Natural killer cell treated with Interleukin-12 subunit alpha and Interleukin-12 subunit beta and Interleukin-15 and Interleukin-18, amount 100 ng/mL, for 72 hours (primary cell): ENCODE measurements at regions not wholly inside any gene's neighbourhood (a gene's known extent, or its start where the extent isn't known, plus 50 kb on each side); places are given as distances from the start of the nearest gene placed in this dataset.

ENCODE experiments used
- ATAC-seq, 2 donors: fragments of 150-1000 bp; cut with Tn5 transposase in 1 of 2; sonication (Bioruptor Pico), chemical (Tn5 transposase) in 1 of 2; 2 replicates each; pipeline ENCODE4 v1.10.0; 2021
- DNase-seq: peaks from one replicate; pipeline ENCODE4 v3.0.0; 2022; ENCODE audit warnings: low spot score
- H3K27ac Mint-ChIP-seq, 2 donors: 1 replicate in 1 of 2; 2 replicates in 1 of 2; pipeline ENCODE4 v1.8.0; 2022; ENCODE audit warnings: mixed read lengths in 2 of 2, mild to moderate bottlenecking in 1 of 2, moderate library complexity in 1 of 2
- H3K27me3 Mint-ChIP-seq, 2 donors: 1 replicate in 1 of 2; 2 replicates in 1 of 2; pipeline ENCODE4 v1.8.0; 2022; ENCODE audit warnings: mixed read lengths in 2 of 2
- H3K36me3 Mint-ChIP-seq: one replicate; pipeline ENCODE4 v1.8.0; 2022; ENCODE audit warnings: mixed read lengths
- H3K4me1 Mint-ChIP-seq, 2 donors: 1 replicate in 1 of 2; 2 replicates in 1 of 2; pipeline ENCODE4 v1.8.0; 2022; ENCODE audit warnings: low read depth in 2 of 2, mixed read lengths in 2 of 2, mild to moderate bottlenecking in 1 of 2
- H3K4me3 Mint-ChIP-seq: one replicate; pipeline ENCODE4 v1.8.0; 2022; ENCODE audit warnings: mixed read lengths
- H3K9me3 Mint-ChIP-seq: 2 replicates; pipeline ENCODE4 v1.8.0; 2022; ENCODE audit warnings: mixed read lengths

DNA sequence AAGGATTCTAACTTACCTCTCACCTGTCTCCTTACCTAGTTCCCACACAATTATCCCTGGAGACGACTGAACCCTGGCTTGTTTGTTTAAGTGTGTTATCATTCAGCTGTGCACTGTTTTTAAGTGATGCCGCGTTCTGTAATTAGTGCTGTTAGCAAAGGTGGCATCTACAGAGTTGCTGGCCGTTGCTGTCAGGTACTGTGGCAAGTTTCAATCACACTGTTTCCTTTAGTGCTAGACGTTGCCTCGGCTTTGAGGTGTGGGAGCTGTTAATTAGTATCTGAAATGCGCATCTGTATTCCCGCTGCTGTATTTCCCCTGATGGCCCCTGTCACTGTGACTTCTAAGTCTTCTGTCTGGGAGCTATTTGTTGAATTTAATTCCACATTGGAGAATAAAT is 193.8 kb upstream of the GAS1 start:
- Mint-ChIP-seq H3K4me3 (no peak overlapping the region), H3K4me1 (no peaks in the 10 kb centered on the region), H3K27ac (no peak overlapping the region), H3K36me3 (no peaks in the 10 kb centered on the region), H3K9me3 (no peaks in the 10 kb centered on the region), H3K27me3 (peaks cover 22 to 52% of the 10 kb centered on the region in 2 donors)
- DNase-seq (no peak), ATAC-seq (no peak)

DNA sequence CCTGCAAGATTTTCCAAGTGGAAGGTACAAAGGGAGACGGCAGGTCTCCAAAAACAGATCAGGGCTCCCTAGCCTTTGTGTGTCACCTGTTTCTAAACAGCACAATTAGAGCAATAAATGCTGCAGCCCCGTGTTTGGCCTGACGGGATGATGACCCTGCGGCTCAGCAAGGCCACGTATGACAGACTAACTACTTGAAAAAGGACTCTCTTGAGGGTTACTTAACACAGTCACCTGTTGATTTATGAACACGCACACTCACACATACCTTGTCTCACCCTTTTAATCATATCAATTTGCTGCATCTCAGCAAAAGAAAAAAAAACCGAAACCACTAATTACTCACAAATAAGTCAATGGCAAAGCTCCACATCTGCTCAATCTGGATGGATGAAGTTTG is 199.6 kb upstream of the GAS1 start:
- ATAC-seq (no peak), DNase-seq (no peak)
- Mint-ChIP-seq H3K4me1 (peaks cover 4 to 5% of the 10 kb centered on the region in 2 donors), H3K27me3 (peaks cover 45 to 60% of the 10 kb centered on the region in 2 donors), H3K27ac (no peak overlapping the region), H3K4me3 (no peak overlapping the region), H3K9me3 (no peaks in the 10 kb centered on the region), H3K36me3 (no peaks in the 10 kb centered on the region)

DNA sequence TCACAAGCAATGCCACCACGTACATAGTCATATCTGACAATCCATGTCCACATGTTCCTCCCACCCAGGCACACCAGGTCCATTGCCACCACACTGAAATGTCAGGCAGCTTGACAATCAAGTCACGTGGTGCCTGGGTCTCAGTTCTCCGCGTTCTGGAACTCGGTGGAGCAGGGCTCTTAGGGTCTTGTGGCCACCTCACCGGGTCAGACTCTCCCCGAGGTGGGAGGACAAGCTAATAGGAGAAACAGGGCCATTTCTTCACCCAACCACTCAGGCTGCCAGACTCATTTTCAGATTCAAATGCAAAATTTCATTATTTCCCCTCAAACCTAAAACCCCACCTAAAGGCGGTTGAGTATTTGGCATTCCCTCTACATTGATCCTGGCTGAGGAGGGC is 200.5 kb upstream of the GAS1 start:
- no peak overlapping the region for H3K27ac Mint-ChIP-seq
- ATAC-seq (no peak), DNase-seq (no peak)
- H3K36me3 Mint-ChIP-seq, result no peaks in the 10 kb centered on the region
- peaks cover 4 to 5% of the 10 kb centered on the region in 2 donors for H3K4me1 Mint-ChIP-seq
- no peak overlapping the region for H3K4me3 Mint-ChIP-seq
- no peaks in the 10 kb centered on the region for H3K9me3 Mint-ChIP-seq
- peaks cover 44 to 60% of the 10 kb centered on the region in 2 donors for H3K27me3 Mint-ChIP-seq

DNA sequence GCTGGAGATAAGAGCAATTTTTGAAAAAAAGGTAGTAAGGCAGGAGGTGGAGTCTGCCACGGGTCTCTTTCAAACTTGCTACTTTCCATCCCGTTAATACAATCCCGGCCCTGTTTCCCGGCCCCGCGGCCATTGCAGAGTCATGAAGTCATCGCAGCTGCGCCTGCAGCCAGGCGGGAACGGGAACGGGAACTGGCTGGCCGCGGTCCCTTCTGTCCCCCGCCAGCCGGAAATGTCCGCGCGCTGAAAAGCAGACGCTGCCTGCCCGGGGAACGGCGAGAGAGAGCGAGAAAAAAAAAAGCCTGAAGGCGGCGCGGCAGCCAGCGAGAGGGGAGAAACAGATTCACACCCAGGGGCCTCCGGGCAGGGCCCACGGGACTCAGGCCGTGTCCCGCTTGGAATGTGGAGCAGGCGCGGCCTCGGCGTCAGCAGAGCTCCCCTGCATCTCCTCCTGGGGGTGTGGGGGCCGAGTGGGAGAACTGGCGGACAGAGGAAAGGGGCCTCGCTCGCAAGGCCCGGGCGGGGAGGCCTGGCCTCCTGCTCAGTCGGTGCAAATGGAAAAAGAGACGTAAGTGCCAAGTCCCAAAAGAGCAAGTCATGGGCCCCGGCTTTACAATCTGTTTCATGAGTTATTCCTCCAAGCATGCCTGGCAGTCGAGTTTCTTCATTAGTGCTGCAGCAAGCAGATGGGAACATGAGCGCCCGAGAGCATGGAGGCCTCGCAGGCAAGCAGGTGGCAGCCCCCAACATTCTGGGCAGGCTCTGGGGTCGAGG is 201.2 kb upstream of the GAS1 start:
- ATAC-seq, result no peak
- Mint-ChIP-seq H3K4me3 (peak overlapping the region; percentile 78), H3K4me1 (peaks cover 4 to 5% of the 10 kb centered on the region in 2 donors), H3K9me3 (no peaks in the 10 kb centered on the region), H3K27me3 (peaks cover 44 to 62% of the 10 kb centered on the region in 2 donors), H3K36me3 (no peaks in the 10 kb centered on the region), H3K27ac (peak overlapping the region in 1 of 2 donors; percentile 65)
- DNase-seq, result no peak

DNA sequence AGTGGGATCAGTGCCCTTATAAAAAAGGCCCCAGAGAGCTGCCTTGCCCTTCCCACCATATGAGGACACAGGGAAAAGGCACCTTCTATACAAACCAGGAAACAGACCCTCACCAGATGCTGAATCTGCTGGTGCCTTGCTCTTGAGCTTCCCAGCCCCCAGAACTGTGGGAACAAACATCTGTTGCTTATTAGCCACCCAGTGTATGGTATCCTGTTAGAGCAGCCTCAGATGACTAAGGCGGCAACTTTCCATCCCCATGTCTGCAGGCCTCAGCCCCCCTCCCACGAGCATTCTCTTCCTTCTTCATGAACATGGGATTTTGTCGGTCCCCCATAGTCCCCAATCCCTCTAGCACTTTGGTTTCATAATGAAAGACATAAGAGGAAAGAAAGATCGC is 202.5 kb upstream of the GAS1 start:
- Mint-ChIP-seq H3K4me3 (no peak overlapping the region), H3K4me1 (peaks cover 4 to 5% of the 10 kb centered on the region in 2 donors), H3K27ac (no peak overlapping the region), H3K9me3 (no peaks in the 10 kb centered on the region), H3K27me3 (peaks cover 46 to 68% of the 10 kb centered on the region in 2 donors), H3K36me3 (no peaks in the 10 kb centered on the region)
- no peak for ATAC-seq
- no peak for DNase-seq

DNA sequence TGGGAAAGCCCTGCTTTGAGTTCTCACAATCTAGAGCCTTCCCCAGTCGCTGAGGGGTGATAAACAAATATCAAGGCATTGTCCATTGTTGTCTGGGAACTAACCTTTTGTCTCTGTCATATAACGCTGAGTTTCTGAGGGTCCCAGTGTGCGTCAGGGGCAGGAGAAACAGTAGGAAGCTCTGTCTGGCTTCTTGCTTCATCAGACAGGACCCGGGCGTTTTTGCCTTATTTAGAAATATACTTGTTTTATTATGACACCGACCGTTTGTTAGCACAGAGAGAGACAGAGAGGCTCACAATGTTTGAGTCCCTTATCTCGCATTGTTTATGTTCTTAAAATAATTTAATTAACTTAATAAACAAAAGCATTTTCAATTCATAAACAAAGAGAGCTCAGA is 204.9 kb upstream of the GAS1 start:
- peaks cover 49 to 69% of the 10 kb centered on the region in 2 donors for H3K27me3 Mint-ChIP-seq
- no peaks in the 10 kb centered on the region for H3K36me3 Mint-ChIP-seq
- no peak overlapping the region for H3K27ac Mint-ChIP-seq
- no peak for ATAC-seq
- H3K9me3 Mint-ChIP-seq, result no peaks in the 10 kb centered on the region
- no peak overlapping the region for H3K4me3 Mint-ChIP-seq
- DNase-seq, result no peak
- peaks cover 4 to 5% of the 10 kb centered on the region in 2 donors for H3K4me1 Mint-ChIP-seq

DNA sequence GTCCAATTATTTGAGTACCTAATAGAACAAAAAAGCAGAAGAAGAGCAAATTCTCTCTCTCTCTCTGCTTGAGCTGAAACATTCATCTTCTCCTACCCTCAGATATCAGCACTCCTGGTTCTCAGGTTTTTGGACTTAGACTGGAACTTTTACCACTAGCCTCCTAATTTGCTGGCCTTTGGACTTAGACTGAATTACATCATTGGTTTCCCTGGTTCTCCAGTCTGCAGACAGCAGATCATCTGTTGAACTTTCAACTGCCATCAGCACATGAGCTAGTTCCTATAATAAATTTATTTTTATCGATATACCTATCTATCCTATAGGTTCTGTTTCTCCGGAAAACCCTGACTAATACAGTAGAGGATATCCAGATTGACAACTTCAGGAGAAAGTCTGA is 208.9 kb upstream of the GAS1 start:
- peaks cover 34 to 53% of the 10 kb centered on the region in 2 donors for H3K27me3 Mint-ChIP-seq
- DNase-seq, result no peak
- H3K36me3 Mint-ChIP-seq, result no peaks in the 10 kb centered on the region
- H3K4me1 Mint-ChIP-seq, result no peaks in the 10 kb centered on the region
- H3K27ac Mint-ChIP-seq, result no peak overlapping the region
- no peak for ATAC-seq
- no peak overlapping the region for H3K4me3 Mint-ChIP-seq
- H3K9me3 Mint-ChIP-seq, result no peaks in the 10 kb centered on the region

DNA sequence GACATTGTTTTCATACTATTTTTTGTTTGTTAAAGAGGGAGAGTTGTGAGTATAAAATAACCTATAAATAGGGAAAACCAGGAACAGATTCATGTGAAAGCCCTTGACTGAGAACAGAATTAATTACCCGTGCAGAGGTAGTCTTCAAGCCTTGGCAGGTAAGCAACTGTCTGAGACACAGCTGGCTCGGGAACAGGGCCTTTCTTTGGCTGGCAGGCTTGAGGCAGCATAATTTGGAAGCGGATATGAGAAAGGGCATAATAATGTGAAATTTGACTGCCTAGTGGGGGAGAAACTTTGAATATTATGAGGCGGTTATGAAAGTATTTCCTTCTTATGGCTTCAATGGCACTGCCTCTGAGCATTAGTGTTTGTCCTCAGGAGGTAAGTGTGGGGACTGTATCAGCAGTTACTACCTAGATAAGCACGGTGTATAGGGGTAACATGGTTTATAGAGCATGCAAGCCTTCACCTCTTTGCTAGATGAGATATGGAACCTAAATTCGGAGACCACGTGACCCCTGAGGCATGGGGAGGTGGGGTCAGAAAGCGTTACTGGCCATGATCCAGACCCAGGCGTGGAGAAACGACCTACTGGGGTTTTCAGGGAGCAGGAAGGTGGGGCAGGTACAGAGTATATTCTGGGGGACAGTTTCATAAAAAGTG is 210.2 kb upstream of the GAS1 start:
- H3K36me3 Mint-ChIP-seq, result no peaks in the 10 kb centered on the region

DNA sequence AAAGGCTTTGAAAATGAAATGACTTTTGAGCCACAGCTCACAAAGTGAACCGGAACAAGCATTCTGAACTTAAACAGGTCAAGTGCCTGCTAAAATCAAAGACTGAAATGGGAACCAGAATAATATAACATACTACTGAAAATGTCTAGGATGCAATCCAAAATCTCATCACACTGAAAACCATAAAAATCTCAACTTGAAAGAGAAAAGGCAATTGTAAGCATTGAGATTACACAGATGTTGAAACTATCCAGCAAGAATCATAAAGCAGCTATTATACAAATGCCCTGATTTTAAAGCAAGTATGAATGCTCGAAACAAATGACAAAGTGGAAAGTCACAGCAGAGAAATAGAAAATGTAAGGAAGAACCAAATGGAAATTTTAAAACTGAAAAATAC is 211.5 kb upstream of the GAS1 start:
- Mint-ChIP-seq H3K4me3 (no peak overlapping the region), H3K27me3 (peaks cover 35 to 53% of the 10 kb centered on the region in 2 donors), H3K4me1 (no peaks in the 10 kb centered on the region)

More for the DNA sequence above, 210.2 kb upstream of the GAS1 start:
- Mint-ChIP-seq H3K27me3 (peaks cover 34 to 48% of the 10 kb centered on the region in 2 donors), H3K9me3 (no peaks in the 10 kb centered on the region), H3K4me3 (no peak overlapping the region), H3K27ac (no peak overlapping the region), H3K4me1 (no peaks in the 10 kb centered on the region)
- no peak for DNase-seq
- ATAC-seq, result no peak

DNA sequence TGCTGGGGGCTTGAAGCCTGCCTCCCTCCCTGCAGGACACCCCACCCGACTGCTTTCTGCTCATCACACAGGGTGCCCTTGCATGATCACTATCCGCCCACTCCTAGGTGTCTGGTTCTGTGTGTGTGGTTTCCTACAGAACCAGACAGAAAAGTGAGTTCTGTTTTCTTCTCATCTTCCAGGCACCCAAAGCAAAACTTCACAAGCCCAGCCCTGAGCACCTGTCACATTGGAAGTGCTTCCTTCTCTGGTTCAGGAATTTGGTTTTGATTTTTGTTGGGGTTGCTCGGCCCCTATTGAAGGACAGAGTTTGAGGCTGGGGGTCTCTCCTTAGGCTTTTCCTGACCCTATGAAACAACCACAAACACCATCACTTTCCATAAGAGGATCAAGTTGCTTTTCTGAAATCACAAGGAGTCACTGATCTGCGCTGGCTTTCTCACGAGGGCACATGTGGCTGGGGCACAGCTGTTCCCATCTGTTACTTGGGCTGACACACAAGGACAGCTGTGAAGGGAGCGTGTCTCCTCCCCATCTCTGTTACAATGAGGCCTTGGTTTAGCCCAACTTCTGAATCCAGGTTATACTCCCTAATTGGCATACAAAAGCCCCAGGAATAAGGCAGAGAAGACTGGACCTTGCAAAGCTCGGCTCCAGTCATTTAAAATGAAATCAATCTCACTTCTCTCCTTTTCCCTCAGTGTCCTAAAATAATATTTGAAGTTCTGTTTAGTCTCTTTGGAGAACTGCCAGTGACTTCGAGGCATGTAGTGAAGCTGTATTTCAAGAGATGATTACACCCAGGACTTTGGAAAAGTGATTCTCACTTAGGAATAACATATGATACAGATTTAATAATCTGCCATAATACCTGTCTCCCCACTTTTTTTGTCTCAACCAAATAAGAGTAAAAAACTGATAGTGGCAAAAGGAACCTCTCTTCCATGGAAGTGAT is 213.1 kb upstream of the GAS1 start:
- ATAC-seq (no peak), DNase-seq (no peak)
- peaks cover 27 to 44% of the 10 kb centered on the region in 2 donors for H3K27me3 Mint-ChIP-seq
- H3K9me3 Mint-ChIP-seq, result no peaks in the 10 kb centered on the region
- H3K27ac Mint-ChIP-seq, result no peak overlapping the region
- H3K36me3 Mint-ChIP-seq, result no peaks in the 10 kb centered on the region
- H3K4me1 Mint-ChIP-seq, result no peaks in the 10 kb centered on the region
- no peak overlapping the region for H3K4me3 Mint-ChIP-seq

More for the DNA sequence above, 211.5 kb upstream of the GAS1 start:
- no peaks in the 10 kb centered on the region for H3K9me3 Mint-ChIP-seq
- H3K36me3 Mint-ChIP-seq, result no peaks in the 10 kb centered on the region
- DNase-seq (no peak), ATAC-seq (no peak)
- no peak overlapping the region for H3K27ac Mint-ChIP-seq

DNA sequence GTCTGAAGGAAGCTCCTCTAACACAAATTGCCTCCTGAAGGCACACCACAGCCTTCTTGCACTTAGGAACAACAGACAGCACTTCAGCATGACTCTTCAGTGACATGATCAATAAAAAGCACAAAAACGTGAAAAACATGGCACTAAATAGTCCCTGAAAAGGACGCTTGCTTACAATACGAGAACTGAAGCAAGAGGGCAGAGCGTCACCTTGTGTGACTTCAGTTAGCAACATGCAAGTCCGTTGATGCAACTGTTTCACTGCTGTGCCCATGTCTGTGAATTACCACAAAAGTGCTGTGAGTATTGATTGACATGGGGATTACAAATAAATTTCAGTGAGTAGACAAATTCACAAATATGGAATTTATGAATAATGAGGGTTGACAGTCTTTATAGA is 219.9 kb upstream of the GAS1 start:
- DNase-seq (no peak), ATAC-seq (no peak)
- H3K4me1 Mint-ChIP-seq, result no peaks in the 10 kb centered on the region
- H3K36me3 Mint-ChIP-seq, result no peaks in the 10 kb centered on the region
- H3K4me3 Mint-ChIP-seq, result no peak overlapping the region
- peaks cover 4% of the 10 kb centered on the region for H3K9me3 Mint-ChIP-seq
- H3K27me3 Mint-ChIP-seq, result peaks cover 16 to 49% of the 10 kb centered on the region in 2 donors
- no peak overlapping the region for H3K27ac Mint-ChIP-seq

DNA sequence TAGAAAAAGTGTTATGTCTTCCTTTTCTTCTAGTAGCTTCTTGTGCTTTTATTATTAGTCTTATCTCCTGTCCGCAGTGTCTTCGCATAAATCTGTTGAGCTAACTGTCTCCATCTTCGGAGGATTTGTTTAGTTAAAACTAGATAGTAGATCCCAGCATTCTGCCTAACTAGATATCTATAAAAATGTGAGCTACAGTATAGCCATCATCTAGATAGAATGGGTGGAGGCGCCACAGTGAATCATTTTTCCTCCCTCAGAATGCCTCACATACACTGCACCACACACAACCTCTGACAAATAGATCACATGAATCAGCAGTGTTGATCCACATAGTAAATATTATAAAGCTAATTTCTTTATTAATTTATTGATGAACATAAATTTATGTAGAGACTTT is 220.3 kb upstream of the GAS1 start:
- DNase-seq (no peak), ATAC-seq (no peak)
- no peaks in the 10 kb centered on the region for H3K36me3 Mint-ChIP-seq
- peaks cover 16 to 49% of the 10 kb centered on the region in 2 donors for H3K27me3 Mint-ChIP-seq
- no peaks in the 10 kb centered on the region for H3K4me1 Mint-ChIP-seq
- H3K4me3 Mint-ChIP-seq, result no peak overlapping the region
- H3K27ac Mint-ChIP-seq, result no peak overlapping the region
- peaks cover 4% of the 10 kb centered on the region for H3K9me3 Mint-ChIP-seq

DNA sequence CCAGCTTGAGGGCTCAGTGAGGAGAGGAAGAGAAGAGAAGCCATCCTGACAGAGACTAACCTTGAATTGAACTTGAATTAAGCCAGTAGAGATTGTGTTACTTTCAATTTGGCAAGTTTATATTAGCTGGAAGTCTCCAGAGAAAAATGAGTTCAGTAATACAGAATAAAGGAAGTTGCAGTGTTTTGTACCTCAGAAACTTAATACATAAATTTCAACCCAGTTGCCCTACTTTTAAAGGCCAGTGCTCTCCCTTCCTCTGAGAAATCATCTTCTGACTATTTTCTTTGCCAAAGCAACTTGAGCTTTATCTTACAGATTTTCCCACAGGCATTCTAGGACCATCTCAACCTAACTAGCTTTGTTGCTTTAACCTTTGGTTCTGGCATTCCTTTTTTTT is 231.0 kb upstream of the GAS1 start:
- Mint-ChIP-seq H3K27me3 (peaks cover 7 to 17% of the 10 kb centered on the region in 2 donors), H3K4me3 (no peak overlapping the region), H3K9me3 (no peaks in the 10 kb centered on the region), H3K36me3 (peaks cover 6% of the 10 kb centered on the region), H3K4me1 (no peaks in the 10 kb centered on the region), H3K27ac (no peak overlapping the region)
- ATAC-seq (no peak), DNase-seq (no peak)
